ENCODE measurements at regions not wholly inside any gene's neighbourhood (a gene's known extent, or its start where the extent isn't known, plus 50 kb on each side); places are given as distances from the start of the nearest gene placed in this dataset.
"Not testable (repeated sequence)": the region's sequence is repeated elsewhere in the genome, so short reads cannot be mapped to it uniquely, and the experiment has no call there.

GRCh38 chr3:82509106-82509842 lies 747.8 kb upstream of the GBE1 start:
- no peak for DNase-seq (ENCODE audit: low read depth)

- no peak for DNase-seq (ENCODE audit: low read depth)
These were observed 744.8 kb upstream of the GBE1 start for GRCh38 chr3:82506204-82506603.

GRCh38 chr3:82505079-82505756 lies 743.8 kb upstream of the GBE1 start:
- DNase-seq (ENCODE audit: low read depth), result no peak

GRCh38 chr3:82498186-82498585 lies 736.7 kb upstream of the GBE1 start:
- DNase-seq (ENCODE audit: low read depth), result no peak

GRCh38 chr3:82496890-82497560 lies 735.6 kb upstream of the GBE1 start:
- no peak for DNase-seq (ENCODE audit: low read depth)

GRCh38 chr3:82495655-82496054 lies 734.2 kb upstream of the GBE1 start:
- no peak for DNase-seq (ENCODE audit: low read depth)

- no peak for DNase-seq (ENCODE audit: low read depth)
These were observed 733.6 kb upstream of the GBE1 start for GRCh38 chr3:82494977-82495489.

GRCh38 chr3:82493858-82494257 lies 732.4 kb upstream of the GBE1 start:
- DNase-seq (ENCODE audit: low read depth), result no peak

GRCh38 chr3:82475306-82475705 lies 713.9 kb upstream of the GBE1 start:
- DNase-seq (ENCODE audit: low read depth), result no peak

GRCh38 chr3:82474711-82475110 lies 713.3 kb upstream of the GBE1 start:
- no peak for DNase-seq (ENCODE audit: low read depth)

- DNase-seq (ENCODE audit: low read depth), result no peak
These were observed 712.6 kb upstream of the GBE1 start for GRCh38 chr3:82473864-82474541.

- no peak for DNase-seq (ENCODE audit: low read depth)
These were observed 705.6 kb upstream of the GBE1 start for GRCh38 chr3:82467051-82467450.

GRCh38 chr3:82462977-82463376 lies 701.5 kb upstream of the GBE1 start:
- DNase-seq (ENCODE audit: low read depth), result no peak

- no peak for DNase-seq (ENCODE audit: low read depth)
These were observed 699.8 kb upstream of the GBE1 start for GRCh38 chr3:82461049-82461889.

GRCh38 chr3:82448320-82448719 lies 686.9 kb upstream of the GBE1 start:
- DNase-seq (ENCODE audit: low read depth), result no peak

GRCh38 chr3:82428821-82429220 lies 667.4 kb upstream of the GBE1 start:
- DNase-seq (ENCODE audit: low read depth), result not testable (repeated sequence)

GRCh38 chr3:82424031-82424339 lies 662.5 kb upstream of the GBE1 start:
- no peak for DNase-seq (ENCODE audit: low read depth)

GRCh38 chr3:82423268-82424030 lies 662.0 kb upstream of the GBE1 start:
- DNase-seq (ENCODE audit: low read depth), result no peak

- DNase-seq (ENCODE audit: low read depth), result no peak
These were observed 655.4 kb upstream of the GBE1 start for GRCh38 chr3:82416830-82417229.

- DNase-seq (ENCODE audit: low read depth), result no peak
These were observed 654.9 kb upstream of the GBE1 start for GRCh38 chr3:82416349-82416748.

GRCh38 chr3:82413171-82413570 lies 651.7 kb upstream of the GBE1 start:
- DNase-seq (ENCODE audit: low read depth), result no peak

Measured in activated T-cell treated with anti-CD3 and anti-CD28 coated beads for 48 hours (primary cell).